ENCODE measurements at regions not wholly inside any gene's neighbourhood (a gene's known extent, or its start where the extent isn't known, plus 50 kb on each side); places are given as distances from the start of the nearest gene placed in this dataset.

- H3K27me3 ChIP-seq (ENCODE audit: control insufficient read depth, insufficient read depth, low read length) = no peaks in the 10 kb centered on the region
- TF ChIP-seq CTCF (IDR thresholded peaks at IDR 0.05; ENCODE audit: insufficient read depth, low read length, poor library complexity, severe bottlenecking) = no peak
- no peak overlapping the region for H3K4me3 ChIP-seq (ENCODE audit: low read depth, low read length)
- no peak for DNase-seq (ENCODE audit: low read depth)
- H3K36me3 ChIP-seq (ENCODE audit: control insufficient read depth, insufficient read depth, low read length) = no peaks in the 10 kb centered on the region
These were observed 180.5 kb upstream of the SFSWAP start for GRCh38 chr12:131530422-131530821.

- DNase-seq (ENCODE audit: low read depth) = no peak
- no peaks in the 10 kb centered on the region for H3K27me3 ChIP-seq (ENCODE audit: control insufficient read depth, insufficient read depth, low read length)
These were observed 177.8 kb upstream of the SFSWAP start for GRCh38 chr12:131533139-131533538.

GRCh38 chr12:131535779-131536178 lies 175.1 kb upstream of the SFSWAP start:
- Histone ChIP-seq H3K4me3 (ENCODE audit: low read depth, low read length) (no peak overlapping the region), H3K36me3 (ENCODE audit: control insufficient read depth, insufficient read depth, low read length) (no peaks in the 10 kb centered on the region), H3K27me3 (ENCODE audit: control insufficient read depth, insufficient read depth, low read length) (no peaks in the 10 kb centered on the region)
- no peak for TF ChIP-seq CTCF (IDR thresholded peaks at IDR 0.05; ENCODE audit: insufficient read depth, low read length, poor library complexity, severe bottlenecking)
- no peak for DNase-seq (ENCODE audit: low read depth)

More at GRCh38 chr12:131533139-131533538, 177.8 kb upstream of the SFSWAP start:
- Histone ChIP-seq H3K36me3 (ENCODE audit: control insufficient read depth, insufficient read depth, low read length) (no peaks in the 10 kb centered on the region), H3K4me3 (ENCODE audit: low read depth, low read length) (no peak overlapping the region)
- TF ChIP-seq CTCF (IDR thresholded peaks at IDR 0.05; ENCODE audit: insufficient read depth, low read length, poor library complexity, severe bottlenecking) = no peak

GRCh38 chr12:131536337-131536736 lies 174.6 kb upstream of the SFSWAP start:
- H3K4me3 ChIP-seq (ENCODE audit: low read depth, low read length) = no peak overlapping the region
- no peak for DNase-seq (ENCODE audit: low read depth)
- no peaks in the 10 kb centered on the region for H3K36me3 ChIP-seq (ENCODE audit: control insufficient read depth, insufficient read depth, low read length)
- TF ChIP-seq CTCF (IDR thresholded peaks at IDR 0.05; ENCODE audit: insufficient read depth, low read length, poor library complexity, severe bottlenecking) = no peak
- H3K27me3 ChIP-seq (ENCODE audit: control insufficient read depth, insufficient read depth, low read length) = no peaks in the 10 kb centered on the region

- Histone ChIP-seq H3K4me3 (ENCODE audit: low read depth, low read length) (no peak overlapping the region), H3K27me3 (ENCODE audit: control insufficient read depth, insufficient read depth, low read length) (no peaks in the 10 kb centered on the region), H3K36me3 (ENCODE audit: control insufficient read depth, insufficient read depth, low read length) (no peaks in the 10 kb centered on the region)
- no peak for TF ChIP-seq CTCF (IDR thresholded peaks at IDR 0.05; ENCODE audit: insufficient read depth, low read length, poor library complexity, severe bottlenecking)
- DNase-seq (ENCODE audit: low read depth) = no peak
These were observed 174.1 kb upstream of the SFSWAP start for GRCh38 chr12:131536766-131537165.

- no peak for DNase-seq (ENCODE audit: low read depth)
- TF ChIP-seq CTCF (IDR thresholded peaks at IDR 0.05; ENCODE audit: insufficient read depth, low read length, poor library complexity, severe bottlenecking) = no peak
- no peaks in the 10 kb centered on the region for H3K36me3 ChIP-seq (ENCODE audit: control insufficient read depth, insufficient read depth, low read length)
- no peak overlapping the region for H3K4me3 ChIP-seq (ENCODE audit: low read depth, low read length)
- no peaks in the 10 kb centered on the region for H3K27me3 ChIP-seq (ENCODE audit: control insufficient read depth, insufficient read depth, low read length)
These were observed 173.5 kb upstream of the SFSWAP start for GRCh38 chr12:131537267-131537958.
